GM23338 (cell line): ENCODE measurements at regions not wholly inside any gene's neighbourhood (a gene's known extent, or its start where the extent isn't known, plus 50 kb on each side); places are given as distances from the start of the nearest gene placed in this dataset.

Experiments used
- ATAC-seq: fragments of 200-7000 bp; cut with Tn5 transposase; 3 replicates; pipeline ENCODE4 v1.9.1; 2020
- DNase-seq: peaks from one replicate; pipeline ENCODE4 v3.0.0-alpha.2; 2015; ENCODE audit warnings: low spot score
- H2AFZ ChIP-seq: fragments of 200-600 bp; sonication (generic); 2 replicates; pipeline ENCODE4 v1.8.0; 2016; ENCODE audit warnings: antibody characterized with exemption, mild to moderate bottlenecking, moderate library complexity
- H3F3A ChIP-seq: fragments of 200-600 bp; sonication (generic); replicated peaks from 2 replicates; pipeline ENCODE4 v1.8.0; 2017; ENCODE audit warnings: antibody characterized with exemption, mixed run types, low read depth
- H3K27ac ChIP-seq: fragments of 200-600 bp; sonication (generic); 2 replicates; pipeline ENCODE4 v1.6.1; 2016; ENCODE audit warnings: low read depth
- H3K27me3 ChIP-seq: fragments of 200-600 bp; sonication (generic); 2 replicates; pipeline ENCODE4 v1.8.0; 2016; ENCODE audit warnings: mild to moderate bottlenecking, mixed run types, moderate library complexity; ENCODE audit not compliant: insufficient read depth
- H3K36me3 ChIP-seq: fragments of 200-600 bp; sonication (generic); 2 replicates; pipeline ENCODE4 v1.8.0; 2016; ENCODE audit warnings: mild to moderate bottlenecking; ENCODE audit not compliant: insufficient read depth
- H3K4me1 ChIP-seq: fragments of 200-600 bp; sonication (generic); 2 replicates; pipeline ENCODE4 v1.8.0; 2016; ENCODE audit warnings: mild to moderate bottlenecking, moderate library complexity; ENCODE audit not compliant: insufficient read depth
- H3K4me2 ChIP-seq: fragments of 200-600 bp; sonication (generic); 2 replicates; pipeline ENCODE4 v1.7.1; 2017; ENCODE audit warnings: mixed run types
- H3K4me3 ChIP-seq: fragments of 200-600 bp; sonication (generic); 2 replicates; pipeline ENCODE4 v1.6.1; 2016; ENCODE audit warnings: mixed run types
- H3K79me2 ChIP-seq: fragments of 200-600 bp; sonication (generic); replicated peaks from 2 replicates; pipeline ENCODE4 v1.8.0; 2017; ENCODE audit warnings: mild to moderate bottlenecking; ENCODE audit not compliant: insufficient read depth
- H3K9me2 ChIP-seq: fragments of 200-600 bp; sonication (generic); 2 replicates; pipeline ENCODE4 v1.8.0; 2017; ENCODE audit not compliant: insufficient read depth
- H4K20me1 ChIP-seq: fragments of 200-600 bp; sonication (generic); replicated peaks from 2 replicates; pipeline ENCODE4 v1.8.0; 2017; ENCODE audit warnings: mild to moderate bottlenecking; ENCODE audit not compliant: insufficient read depth
- H3K27ac Mint-ChIP-seq: 2 replicates; pipeline ENCODE4 v1.8.0; 2020; ENCODE audit warnings: inconsistent platforms, mild to moderate bottlenecking, moderate library complexity, mixed read lengths
- H3K27me3 Mint-ChIP-seq: 3 replicates; pipeline ENCODE4 v1.8.0; 2022; ENCODE audit warnings: low read depth, mild to moderate bottlenecking, moderate library complexity, mixed read lengths, inconsistent platforms; ENCODE audit not compliant: insufficient read depth, poor library complexity
- H3K36me3 Mint-ChIP-seq: 3 replicates; pipeline ENCODE4 v1.8.0; 2021; ENCODE audit warnings: low read depth, mild to moderate bottlenecking, inconsistent platforms, moderate library complexity, mixed read lengths
- H3K4me1 Mint-ChIP-seq: 3 replicates; pipeline ENCODE4 v1.8.0; 2020; ENCODE audit warnings: mild to moderate bottlenecking, inconsistent platforms, mixed read lengths
- H3K4me3 Mint-ChIP-seq: 3 replicates; pipeline ENCODE4 v1.8.0; 2021; ENCODE audit warnings: moderate library complexity, mild to moderate bottlenecking, inconsistent platforms, mixed read lengths
- H3K9me3 Mint-ChIP-seq: 3 replicates; pipeline ENCODE4 v1.8.0; 2020; ENCODE audit warnings: moderate library complexity, mild to moderate bottlenecking, inconsistent platforms, mixed read lengths
- CREB1 ChIP-seq: fragments of 250-450 bp; sonication (Bioruptor Pico); IDR thresholded peaks from 2 replicates; pipeline ENCODE4 v1.5.0; 2020; ENCODE audit warnings: low read depth, mild to moderate bottlenecking, moderate library complexity
- EZH2 ChIP-seq: fragments of 200-600 bp; sonication (generic); IDR thresholded peaks from one replicate; pipeline ENCODE4 v1.8.0; 2017; ENCODE audit warnings: antibody characterized with exemption, mild to moderate bottlenecking, low read depth; ENCODE audit not compliant: unreplicated experiment
- EZH2phosphoT487 ChIP-seq: fragments of 200-600 bp; sonication (generic); IDR thresholded peaks from one replicate; pipeline ENCODE4 v1.8.1; 2018; ENCODE audit warnings: antibody characterized with exemption; ENCODE audit not compliant: unreplicated experiment
- JUNB ChIP-seq: IDR thresholded peaks from one replicate; pipeline ENCODE4 v1.6.1; 2016; ENCODE audit warnings: antibody characterized with exemption; ENCODE audit not compliant: unreplicated experiment
- NANOG ChIP-seq: IDR thresholded peaks from 2 replicates; pipeline ENCODE4 v1.6.1; 2016; ENCODE audit warnings: antibody characterized with exemption, borderline replicate concordance
- POLR2AphosphoS5 ChIP-seq: IDR thresholded peaks from 2 replicates; pipeline ENCODE4 v1.6.1; 2016; ENCODE audit warnings: antibody characterized with exemption, low read depth
- STAT1 ChIP-seq: IDR thresholded peaks from one replicate; pipeline ENCODE4 v1.6.1; 2016; ENCODE audit warnings: antibody characterized with exemption; ENCODE audit not compliant: unreplicated experiment
- ZNF114 ChIP-seq: fragments of 250-450 bp; sonication (Bioruptor Pico); IDR thresholded peaks from 2 replicates; pipeline ENCODE4 v1.5.0; 2020; ENCODE audit warnings: mild to moderate bottlenecking, moderate library complexity
- ZNF331 ChIP-seq: fragments of 250-450 bp; sonication (Bioruptor Pico); IDR thresholded peaks from 2 replicates; pipeline ENCODE4 v1.5.0; 2020; ENCODE audit warnings: low read depth, mild to moderate bottlenecking, moderate library complexity
- TF ChIP-seq, protein P1 (sequence below): IDR thresholded peaks from one replicate; pipeline ENCODE4 v1.6.1; 2018; ENCODE audit warnings: antibody characterized with exemption; ENCODE audit not compliant: unreplicated experiment
- TF ChIP-seq, protein P2 (sequence below): IDR thresholded peaks from 2 replicates; pipeline ENCODE4 v1.6.1; 2016; ENCODE audit warnings: antibody characterized with exemption
- TF ChIP-seq, protein P3 (sequence below), 2 experiments: fragments of 200-600 bp in 1 of 2; sonication (generic) in 1 of 2; conservative IDR thresholded peaks; 2 replicates each; pipeline versions ENCODE4 v1.5.1 to v1.6.1; 2016 to 2017; ENCODE audit warnings: antibody characterized with exemption in 2 of 2, low read depth in 2 of 2, mild to moderate bottlenecking in 2 of 2, moderate library complexity in 1 of 2
- TF ChIP-seq, protein P4 (sequence below): fragments of 250-450 bp; sonication (Bioruptor Pico); IDR thresholded peaks from 2 replicates; pipeline ENCODE4 v1.5.0; 2020; ENCODE audit warnings: mild to moderate bottlenecking, moderate library complexity

DNA sequence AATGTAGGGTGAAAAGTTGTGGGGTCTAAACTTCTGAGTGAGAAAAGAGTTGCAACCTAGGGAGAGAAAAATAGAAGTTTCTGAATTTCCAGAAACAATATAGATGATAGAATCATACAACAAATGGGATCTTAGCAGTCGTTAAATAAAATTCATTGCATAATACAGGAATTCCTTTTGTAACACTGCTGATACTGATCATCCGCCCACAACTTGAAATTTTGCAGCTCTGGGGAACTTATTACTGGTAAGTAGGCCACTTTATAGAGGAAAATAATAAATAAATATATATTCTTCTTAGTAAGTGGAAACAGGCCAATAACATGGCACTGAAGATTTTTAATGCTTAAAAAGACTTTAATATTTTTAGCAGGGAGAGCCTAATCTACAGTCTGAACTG is 81.9 kb upstream of the SMIM30 start:
- H3K4me2 ChIP-seq, result no peak overlapping the region
- TF ChIP-seq, protein P1, sequence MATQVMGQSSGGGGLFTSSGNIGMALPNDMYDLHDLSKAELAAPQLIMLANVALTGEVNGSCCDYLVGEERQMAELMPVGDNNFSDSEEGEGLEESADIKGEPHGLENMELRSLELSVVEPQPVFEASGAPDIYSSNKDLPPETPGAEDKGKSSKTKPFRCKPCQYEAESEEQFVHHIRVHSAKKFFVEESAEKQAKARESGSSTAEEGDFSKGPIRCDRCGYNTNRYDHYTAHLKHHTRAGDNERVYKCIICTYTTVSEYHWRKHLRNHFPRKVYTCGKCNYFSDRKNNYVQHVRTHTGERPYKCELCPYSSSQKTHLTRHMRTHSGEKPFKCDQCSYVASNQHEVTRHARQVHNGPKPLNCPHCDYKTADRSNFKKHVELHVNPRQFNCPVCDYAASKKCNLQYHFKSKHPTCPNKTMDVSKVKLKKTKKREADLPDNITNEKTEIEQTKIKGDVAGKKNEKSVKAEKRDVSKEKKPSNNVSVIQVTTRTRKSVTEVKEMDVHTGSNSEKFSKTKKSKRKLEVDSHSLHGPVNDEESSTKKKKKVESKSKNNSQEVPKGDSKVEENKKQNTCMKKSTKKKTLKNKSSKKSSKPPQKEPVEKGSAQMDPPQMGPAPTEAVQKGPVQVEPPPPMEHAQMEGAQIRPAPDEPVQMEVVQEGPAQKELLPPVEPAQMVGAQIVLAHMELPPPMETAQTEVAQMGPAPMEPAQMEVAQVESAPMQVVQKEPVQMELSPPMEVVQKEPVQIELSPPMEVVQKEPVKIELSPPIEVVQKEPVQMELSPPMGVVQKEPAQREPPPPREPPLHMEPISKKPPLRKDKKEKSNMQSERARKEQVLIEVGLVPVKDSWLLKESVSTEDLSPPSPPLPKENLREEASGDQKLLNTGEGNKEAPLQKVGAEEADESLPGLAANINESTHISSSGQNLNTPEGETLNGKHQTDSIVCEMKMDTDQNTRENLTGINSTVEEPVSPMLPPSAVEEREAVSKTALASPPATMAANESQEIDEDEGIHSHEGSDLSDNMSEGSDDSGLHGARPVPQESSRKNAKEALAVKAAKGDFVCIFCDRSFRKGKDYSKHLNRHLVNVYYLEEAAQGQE, result no peak
- TF ChIP-seq, protein P2, sequence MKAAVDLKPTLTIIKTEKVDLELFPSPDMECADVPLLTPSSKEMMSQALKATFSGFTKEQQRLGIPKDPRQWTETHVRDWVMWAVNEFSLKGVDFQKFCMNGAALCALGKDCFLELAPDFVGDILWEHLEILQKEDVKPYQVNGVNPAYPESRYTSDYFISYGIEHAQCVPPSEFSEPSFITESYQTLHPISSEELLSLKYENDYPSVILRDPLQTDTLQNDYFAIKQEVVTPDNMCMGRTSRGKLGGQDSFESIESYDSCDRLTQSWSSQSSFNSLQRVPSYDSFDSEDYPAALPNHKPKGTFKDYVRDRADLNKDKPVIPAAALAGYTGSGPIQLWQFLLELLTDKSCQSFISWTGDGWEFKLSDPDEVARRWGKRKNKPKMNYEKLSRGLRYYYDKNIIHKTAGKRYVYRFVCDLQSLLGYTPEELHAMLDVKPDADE, result no peak
- TF ChIP-seq ZNF331, result no peak
- TF ChIP-seq, protein P3, sequence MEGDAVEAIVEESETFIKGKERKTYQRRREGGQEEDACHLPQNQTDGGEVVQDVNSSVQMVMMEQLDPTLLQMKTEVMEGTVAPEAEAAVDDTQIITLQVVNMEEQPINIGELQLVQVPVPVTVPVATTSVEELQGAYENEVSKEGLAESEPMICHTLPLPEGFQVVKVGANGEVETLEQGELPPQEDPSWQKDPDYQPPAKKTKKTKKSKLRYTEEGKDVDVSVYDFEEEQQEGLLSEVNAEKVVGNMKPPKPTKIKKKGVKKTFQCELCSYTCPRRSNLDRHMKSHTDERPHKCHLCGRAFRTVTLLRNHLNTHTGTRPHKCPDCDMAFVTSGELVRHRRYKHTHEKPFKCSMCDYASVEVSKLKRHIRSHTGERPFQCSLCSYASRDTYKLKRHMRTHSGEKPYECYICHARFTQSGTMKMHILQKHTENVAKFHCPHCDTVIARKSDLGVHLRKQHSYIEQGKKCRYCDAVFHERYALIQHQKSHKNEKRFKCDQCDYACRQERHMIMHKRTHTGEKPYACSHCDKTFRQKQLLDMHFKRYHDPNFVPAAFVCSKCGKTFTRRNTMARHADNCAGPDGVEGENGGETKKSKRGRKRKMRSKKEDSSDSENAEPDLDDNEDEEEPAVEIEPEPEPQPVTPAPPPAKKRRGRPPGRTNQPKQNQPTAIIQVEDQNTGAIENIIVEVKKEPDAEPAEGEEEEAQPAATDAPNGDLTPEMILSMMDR (conservative IDR thresholded peaks at IDR 0.05; ENCODE audit: low read depth in 2 of 2), result no peak
- no peak for TF ChIP-seq STAT1
- no peak for TF ChIP-seq ZNF114 (CRISPR knock-in tag)
- TF ChIP-seq JUNB, result no peak
- TF ChIP-seq NANOG, result no peak
- no peak for TF ChIP-seq POLR2AphosphoS5
- TF ChIP-seq, protein P4, sequence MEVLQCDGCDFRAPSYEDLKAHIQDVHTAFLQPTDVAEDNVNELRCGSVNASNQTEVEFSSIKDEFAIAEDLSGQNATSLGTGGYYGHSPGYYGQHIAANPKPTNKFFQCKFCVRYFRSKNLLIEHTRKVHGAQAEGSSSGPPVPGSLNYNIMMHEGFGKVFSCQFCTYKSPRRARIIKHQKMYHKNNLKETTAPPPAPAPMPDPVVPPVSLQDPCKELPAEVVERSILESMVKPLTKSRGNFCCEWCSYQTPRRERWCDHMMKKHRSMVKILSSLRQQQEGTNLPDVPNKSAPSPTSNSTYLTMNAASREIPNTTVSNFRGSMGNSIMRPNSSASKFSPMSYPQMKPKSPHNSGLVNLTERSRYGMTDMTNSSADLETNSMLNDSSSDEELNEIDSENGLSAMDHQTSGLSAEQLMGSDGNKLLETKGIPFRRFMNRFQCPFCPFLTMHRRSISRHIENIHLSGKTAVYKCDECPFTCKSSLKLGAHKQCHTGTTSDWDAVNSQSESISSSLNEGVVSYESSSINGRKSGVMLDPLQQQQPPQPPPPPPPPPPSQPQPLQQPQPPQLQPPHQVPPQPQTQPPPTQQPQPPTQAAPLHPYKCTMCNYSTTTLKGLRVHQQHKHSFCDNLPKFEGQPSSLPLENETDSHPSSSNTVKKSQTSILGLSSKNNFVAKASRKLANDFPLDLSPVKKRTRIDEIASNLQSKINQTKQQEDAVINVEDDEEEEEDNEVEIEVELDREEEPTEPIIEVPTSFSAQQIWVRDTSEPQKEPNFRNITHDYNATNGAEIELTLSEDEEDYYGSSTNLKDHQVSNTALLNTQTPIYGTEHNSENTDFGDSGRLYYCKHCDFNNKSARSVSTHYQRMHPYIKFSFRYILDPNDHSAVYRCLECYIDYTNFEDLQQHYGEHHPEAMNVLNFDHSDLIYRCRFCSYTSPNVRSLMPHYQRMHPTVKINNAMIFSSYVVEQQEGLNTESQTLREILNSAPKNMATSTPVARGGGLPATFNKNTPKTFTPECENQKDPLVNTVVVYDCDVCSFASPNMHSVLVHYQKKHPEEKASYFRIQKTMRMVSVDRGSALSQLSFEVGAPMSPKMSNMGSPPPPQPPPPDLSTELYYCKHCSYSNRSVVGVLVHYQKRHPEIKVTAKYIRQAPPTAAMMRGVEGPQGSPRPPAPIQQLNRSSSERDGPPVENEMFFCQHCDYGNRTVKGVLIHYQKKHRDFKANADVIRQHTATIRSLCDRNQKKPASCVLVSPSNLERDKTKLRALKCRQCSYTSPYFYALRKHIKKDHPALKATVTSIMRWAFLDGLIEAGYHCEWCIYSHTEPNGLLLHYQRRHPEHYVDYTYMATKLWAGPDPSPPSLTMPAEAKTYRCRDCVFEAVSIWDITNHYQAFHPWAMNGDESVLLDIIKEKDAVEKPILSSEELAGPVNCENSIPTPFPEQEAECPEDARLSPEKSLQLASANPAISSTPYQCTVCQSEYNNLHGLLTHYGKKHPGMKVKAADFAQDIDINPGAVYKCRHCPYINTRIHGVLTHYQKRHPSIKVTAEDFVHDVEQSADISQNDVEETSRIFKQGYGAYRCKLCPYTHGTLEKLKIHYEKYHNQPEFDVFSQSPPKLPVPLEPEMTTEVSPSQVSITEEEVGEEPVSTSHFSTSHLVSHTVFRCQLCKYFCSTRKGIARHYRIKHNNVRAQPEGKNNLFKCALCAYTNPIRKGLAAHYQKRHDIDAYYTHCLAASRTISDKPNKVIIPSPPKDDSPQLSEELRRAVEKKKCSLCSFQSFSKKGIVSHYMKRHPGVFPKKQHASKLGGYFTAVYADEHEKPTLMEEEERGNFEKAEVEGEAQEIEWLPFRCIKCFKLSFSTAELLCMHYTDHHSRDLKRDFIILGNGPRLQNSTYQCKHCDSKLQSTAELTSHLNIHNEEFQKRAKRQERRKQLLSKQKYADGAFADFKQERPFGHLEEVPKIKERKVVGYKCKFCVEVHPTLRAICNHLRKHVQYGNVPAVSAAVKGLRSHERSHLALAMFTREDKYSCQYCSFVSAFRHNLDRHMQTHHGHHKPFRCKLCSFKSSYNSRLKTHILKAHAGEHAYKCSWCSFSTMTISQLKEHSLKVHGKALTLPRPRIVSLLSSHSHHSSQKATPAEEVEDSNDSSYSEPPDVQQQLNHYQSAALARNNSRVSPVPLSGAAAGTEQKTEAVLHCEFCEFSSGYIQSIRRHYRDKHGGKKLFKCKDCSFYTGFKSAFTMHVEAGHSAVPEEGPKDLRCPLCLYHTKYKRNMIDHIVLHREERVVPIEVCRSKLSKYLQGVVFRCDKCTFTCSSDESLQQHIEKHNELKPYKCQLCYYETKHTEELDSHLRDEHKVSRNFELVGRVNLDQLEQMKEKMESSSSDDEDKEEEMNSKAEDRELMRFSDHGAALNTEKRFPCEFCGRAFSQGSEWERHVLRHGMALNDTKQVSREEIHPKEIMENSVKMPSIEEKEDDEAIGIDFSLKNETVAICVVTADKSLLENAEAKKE (CRISPR knock-in tag), result no peak
- TF ChIP-seq EZH2phosphoT487, result no peak
- no peak for TF ChIP-seq EZH2
- TF ChIP-seq CREB1 (CRISPR knock-in tag), result no peak
- no peak overlapping the region for H2AFZ ChIP-seq
- no peak overlapping the region for H3K4me3 Mint-ChIP-seq
- no peaks in the 10 kb centered on the region for H3K4me1 Mint-ChIP-seq
- no peaks in the 10 kb centered on the region for H3K36me3 Mint-ChIP-seq
- ATAC-seq (no peak), DNase-seq (no peak)
- no peaks in the 10 kb centered on the region for H3K36me3 ChIP-seq
- H3K9me2 ChIP-seq, result no peaks in the 10 kb centered on the region
- no peak overlapping the region for H3K27ac ChIP-seq
- no peaks in the 10 kb centered on the region for H3K9me3 Mint-ChIP-seq
- no peak overlapping the region for H3K4me3 ChIP-seq
- H3K4me1 ChIP-seq, result no peaks in the 10 kb centered on the region
- H3K27me3 ChIP-seq, result no peaks in the 10 kb centered on the region
- H3K79me2 ChIP-seq, result no peaks in the 10 kb centered on the region
- no peaks in the 10 kb centered on the region for H3K27me3 Mint-ChIP-seq
- no peaks in the 10 kb centered on the region for H4K20me1 ChIP-seq
- no peak overlapping the region for H3K27ac Mint-ChIP-seq
- no peaks in the 10 kb centered on the region for H3F3A ChIP-seq
